Common myeloid progenitor, CD34-positive (primary cell): ENCODE measurements at regions not wholly inside any gene's neighbourhood (a gene's known extent, or its start where the extent isn't known, plus 50 kb on each side); places are given as distances from the start of the nearest gene placed in this dataset.

Experiments used
- CTCF ChIA-PET: fragments of 350-600 bp; sonication (Branson Sonifier 250); formaldehyde crosslinking; loops from one replicate; lab custom pipeline; 2021; ENCODE audit warnings: antibody characterized with exemption; lab: Charles Lee
- POLR2A ChIA-PET: fragments of 350-600 bp; sonication (Branson Sonifier 250); formaldehyde crosslinking; loops from one replicate; lab custom pipeline; 2021; ENCODE audit warnings: antibody characterized with exemption; lab: Charles Lee
- DNase-seq, 3 donors: peaks; one replicate each; pipeline versions ENCODE4 v3.0.0 to v3.0.0-alpha.2; 2013
- H3K27ac ChIP-seq, 2 experiments: 1 replicate in 1 of 2; 2 replicates in 1 of 2; pipeline ENCODE4 v1.7.0; 2013; ENCODE audit warnings: inconsistent platforms in 2 of 2, low read length in 2 of 2, mild to moderate bottlenecking in 2 of 2, low read depth in 1 of 2, moderate library complexity in 1 of 2; ENCODE audit not compliant: severe bottlenecking in 2 of 2, insufficient read depth in 1 of 2, poor library complexity in 1 of 2
- H3K27me3 ChIP-seq, 5 experiments: replicated peaks in 2 of 5; 1 replicate in 3 of 5; 2 replicates in 2 of 5; pipeline versions ENCODE4 v1.6.1 to v1.7.0; 2013; ENCODE audit warnings: low read length in 4 of 5, mild to moderate bottlenecking in 2 of 5, moderate library complexity in 2 of 5, inconsistent platforms in 1 of 5; ENCODE audit not compliant: insufficient read depth in 5 of 5, control insufficient read depth in 4 of 5
- H3K36me3 ChIP-seq, 4 experiments: 1 replicate in 2 of 4; 2 replicates in 2 of 4; pipeline versions ENCODE4 v1.6.1 to v1.7.0; 2013; ENCODE audit warnings: low read length in 3 of 4, control low read depth in 1 of 4, mild to moderate bottlenecking in 1 of 4; ENCODE audit not compliant: control insufficient read depth in 4 of 4, insufficient read depth in 4 of 4
- H3K4me1 ChIP-seq, 4 experiments: 1 replicate in 3 of 4; 2 replicates in 1 of 4; pipeline versions ENCODE4 v1.6.1 to v1.7.1; 2013; ENCODE audit warnings: low read length in 3 of 4, mild to moderate bottlenecking in 3 of 4, control low read depth in 1 of 4, inconsistent platforms in 1 of 4, moderate library complexity in 1 of 4; ENCODE audit not compliant: control insufficient read depth in 4 of 4, insufficient read depth in 4 of 4; ENCODE audit errors: control extremely low read depth in 1 of 4
- H3K4me3 ChIP-seq, 7 experiments: 1 replicate in 4 of 7; 2 replicates in 3 of 7; pipeline versions ENCODE4 v1.5.1 to v1.7.0; 2013; ENCODE audit warnings: mild to moderate bottlenecking in 7 of 7, low read length in 6 of 7, moderate library complexity in 6 of 7, inconsistent platforms in 2 of 7, low read depth in 2 of 7, control low read depth in 1 of 7; ENCODE audit not compliant: insufficient read depth in 4 of 7, control insufficient read depth in 1 of 7; ENCODE audit errors: extremely low read depth in 1 of 7
- H3K9me3 ChIP-seq, 5 experiments: 1 replicate in 4 of 5; 2 replicates in 1 of 5; pipeline versions ENCODE4 v1.6.1 to v1.7.1; 2013; ENCODE audit warnings: low read length in 4 of 5, mild to moderate bottlenecking in 2 of 5, inconsistent platforms in 1 of 5, low read depth in 1 of 5, moderate library complexity in 1 of 5; ENCODE audit not compliant: control insufficient read depth in 4 of 5, insufficient read depth in 2 of 5; ENCODE audit errors: control extremely low read depth in 1 of 5
- WGBS: methylation state at CpG from one replicate; pipeline ENCODE4 v1.1.5; 2013; ENCODE audit not compliant: insufficient coverage; 5-methylcytosine and 5-hydroxymethylcytosine counted together

DNA sequence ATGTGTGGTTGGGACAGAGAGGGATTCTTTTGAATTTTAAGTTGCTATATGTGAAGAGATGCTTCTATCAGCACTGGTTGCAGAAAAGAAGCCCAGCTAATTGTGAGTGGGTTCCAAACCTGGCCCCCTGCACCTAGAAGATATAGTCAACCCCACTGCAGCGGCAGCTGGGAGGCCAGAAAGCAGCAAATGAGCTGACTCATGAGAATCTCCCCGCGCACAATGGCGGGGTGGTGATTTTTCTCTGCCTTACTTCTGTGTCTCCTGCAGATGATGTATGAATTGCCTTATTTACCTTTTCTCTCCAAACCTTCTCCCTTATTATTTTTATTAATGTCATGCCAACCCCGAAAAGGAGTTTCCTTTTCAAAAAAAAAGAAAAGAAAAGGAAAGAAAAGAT lies 89.7 kb downstream of the MAF start:
- H3K36me3 ChIP-seq: no peaks in the 10 kb centered on the region
- peaks cover 5 to 15% (median 11%) of the 10 kb centered on the region in 4 experiments for H3K4me1 ChIP-seq
- no peak overlapping the region for H3K4me3 ChIP-seq
- no peak overlapping the region for H3K27ac ChIP-seq
- ChIA-PET POLR2A (no interaction called here), CTCF (interaction anchor here (1.6 kb wide), 1 partner anchor 12 kb away, joined by 3 read pairs; no protein-coding TSS in a partner anchor)
- H3K27me3 ChIP-seq: peaks cover 0 to 13% (median 0%) of the 10 kb centered on the region in 5 experiments
- peak in 1 of 3 donors; percentile 5 for DNase-seq
- 78% methylated on average over 3 of the region's 5 CpGs for WGBS
- H3K9me3 ChIP-seq: no peaks in the 10 kb centered on the region

DNA sequence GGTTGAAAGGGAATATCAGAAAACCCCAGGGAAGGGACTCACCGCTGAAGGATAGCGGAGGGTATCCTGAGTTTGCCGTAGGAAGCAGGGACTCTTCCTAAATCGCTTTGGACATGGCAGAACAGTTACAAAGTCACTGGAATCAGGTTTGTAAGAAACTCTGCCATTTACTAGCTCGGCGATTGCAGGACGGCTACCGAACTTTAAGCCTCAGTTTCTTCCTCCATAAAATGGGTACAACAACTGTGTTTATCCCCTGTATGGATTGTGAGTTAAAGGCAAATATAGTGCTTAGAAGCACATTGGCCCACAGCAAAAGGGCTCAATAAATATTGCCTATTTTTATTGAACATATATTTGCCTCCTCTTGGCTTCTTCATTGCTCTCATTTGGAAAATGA lies 90.6 kb downstream of the MAF start:
- POLR2A ChIA-PET: no interaction called here
- WGBS: 92% methylated on average over 5 of the region's 8 CpGs

DNA sequence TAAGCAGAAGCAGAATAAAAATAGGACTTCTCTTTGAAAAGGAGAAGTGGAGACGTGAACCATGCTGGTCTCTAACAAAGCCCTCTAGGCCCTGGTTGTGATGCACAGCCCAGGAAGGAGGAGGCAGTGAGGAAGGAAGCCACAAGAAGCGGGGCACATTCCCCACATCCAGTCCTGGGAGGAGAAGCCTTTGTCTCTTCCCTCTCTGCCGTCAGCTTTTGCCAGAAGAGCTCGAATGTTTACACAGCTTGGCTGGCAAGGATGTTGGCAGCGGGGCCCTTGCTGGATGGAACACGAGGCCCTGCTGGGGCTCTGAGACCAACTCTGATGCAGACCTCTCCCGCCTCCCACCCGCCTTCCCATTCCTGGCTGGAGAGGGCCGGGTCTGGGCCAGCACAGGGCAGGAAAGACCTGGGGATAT lies 91.3 kb downstream of the MAF start:
- CTCF ChIA-PET: interaction anchor here (1.6 kb wide), 1 partner anchor 14 kb away, joined by 3 read pairs; no protein-coding TSS in a partner anchor
- Histone ChIP-seq H3K9me3 (no peaks in the 10 kb centered on the region), H3K4me1 (peaks cover 5 to 15% (median 11%) of the 10 kb centered on the region in 4 experiments), H3K27ac (no peak overlapping the region), H3K27me3 (peaks cover 0 to 8% (median 0%) of the 10 kb centered on the region in 5 experiments), H3K4me3 (no peak overlapping the region), H3K36me3 (no peaks in the 10 kb centered on the region)
- peak; percentile 14 to 61 (median 54) for DNase-seq
- WGBS: 28% methylated on average over 7 of the region's 9 CpGs
- POLR2A ChIA-PET: no interaction called here

More for the DNA sequence above, 90.6 kb downstream of the MAF start:
- no peak overlapping the region for H3K4me3 ChIP-seq
- peaks cover 5 to 15% (median 11%) of the 10 kb centered on the region in 4 experiments for H3K4me1 ChIP-seq
- H3K27me3 ChIP-seq: peaks cover 0 to 9% (median 0%) of the 10 kb centered on the region in 5 experiments
- no peaks in the 10 kb centered on the region for H3K36me3 ChIP-seq
- H3K9me3 ChIP-seq: no peaks in the 10 kb centered on the region
- CTCF ChIA-PET: interaction anchor here (1.6 kb wide), 1 partner anchor 13 kb away, joined by 3 read pairs; no protein-coding TSS in a partner anchor
- H3K27ac ChIP-seq: no peak overlapping the region
- no peak for DNase-seq

GRCh38 chr16:79508294-79508693 lies 92.2 kb downstream of the MAF start:
- H3K27ac ChIP-seq: no peak overlapping the region
- ChIA-PET CTCF (no interaction called here), POLR2A (no interaction called here)
- WGBS: 91% methylated on average over 5 of the region's 5 CpGs
- no peak overlapping the region for H3K4me3 ChIP-seq
- no peak for DNase-seq
- H3K27me3 ChIP-seq: peaks cover 0 to 8% (median 0%) of the 10 kb centered on the region in 5 experiments
- H3K36me3 ChIP-seq: no peaks in the 10 kb centered on the region
- no peaks in the 10 kb centered on the region for H3K9me3 ChIP-seq
- H3K4me1 ChIP-seq: peaks cover 5 to 15% (median 11%) of the 10 kb centered on the region in 4 experiments

GRCh38 chr16:79505344-79505743 lies 95.2 kb downstream of the MAF start:
- no peaks in the 10 kb centered on the region for H3K9me3 ChIP-seq
- H3K36me3 ChIP-seq: no peaks in the 10 kb centered on the region
- H3K4me3 ChIP-seq: no peak overlapping the region
- ChIA-PET POLR2A (no interaction called here), CTCF (no interaction called here)
- H3K27me3 ChIP-seq: peaks cover 0 to 2% (median 0%) of the 10 kb centered on the region in 5 experiments
- no peak overlapping the region for H3K27ac ChIP-seq
- 94% methylated on average over 9 of the region's 9 CpGs for WGBS
- peaks cover 5 to 15% (median 11%) of the 10 kb centered on the region in 4 experiments for H3K4me1 ChIP-seq
- DNase-seq: no peak

- Histone ChIP-seq H3K9me3 (no peaks in the 10 kb centered on the region), H3K27me3 (peaks cover 0 to 2% (median 0%) of the 10 kb centered on the region in 5 experiments), H3K4me1 (peaks cover under 1 to 4% (median 3%) of the 10 kb centered on the region in 4 experiments), H3K4me3 (no peak overlapping the region), H3K27ac (no peak overlapping the region), H3K36me3 (no peaks in the 10 kb centered on the region)
- POLR2A ChIA-PET: no interaction called here
- no peak for DNase-seq
- no CpG with 5 or more reads among the region's 2 CpGs for WGBS
- CTCF ChIA-PET: no interaction called here
Observed at GRCh38 chr16:79503511-79503910, 97.0 kb downstream of the MAF start.

GRCh38 chr16:79501446-79501845 lies 99.1 kb downstream of the MAF start:
- Histone ChIP-seq H3K4me1 (peaks cover 0 to 13% (median 1%) of the 10 kb centered on the region in 4 experiments), H3K9me3 (no peaks in the 10 kb centered on the region), H3K4me3 (no peak overlapping the region), H3K36me3 (no peaks in the 10 kb centered on the region), H3K27ac (no peak overlapping the region), H3K27me3 (no peaks in the 10 kb centered on the region)
- POLR2A ChIA-PET: no interaction called here
- DNase-seq: no peak
- CTCF ChIA-PET: no interaction called here
- whole genome bisulfite sequencing: no CpG with 5 or more reads among the region's 4 CpGs
